Gastrocnemius medialis (tissue), 4 donors: ENCODE measurements at regions not wholly inside any gene's neighbourhood (a gene's known extent, or its start where the extent isn't known, plus 50 kb on each side); places are given as distances from the start of the nearest gene placed in this dataset.

Source experiments
- ATAC-seq, 2 donors: fragments of 150-250 bp; one replicate each; pipeline ENCODE4 v1.9.1; 2016
- DNase-seq, 2 donors: peaks; one replicate each; pipeline ENCODE4 v3.0.0-alpha.2; 2019
- H3K27ac ChIP-seq, 4 donors: fragments of 200-600 bp; sonication (generic); 1 replicate in 1 of 4; 2 replicates in 3 of 4; pipeline ENCODE4 v1.5.1; 2016 to 2018; ENCODE audit warnings: mild to moderate bottlenecking in 2 of 4, moderate library complexity in 1 of 4
- H3K27me3 ChIP-seq, 3 donors: fragments of 200-600 bp; sonication (generic) in 2 of 3; 1 replicate in 1 of 3; 2 replicates in 2 of 3; pipeline versions ENCODE4 v1.5.1 to v1.6.0; 2016 to 2019; ENCODE audit warnings: mild to moderate bottlenecking in 1 of 3, moderate library complexity in 1 of 3
- H3K36me3 ChIP-seq, 2 donors: fragments of 200-600 bp; sonication (generic) in 1 of 2; one replicate each; pipeline ENCODE4 v1.5.1; 2017 to 2018
- H3K4me1 ChIP-seq, 2 donors: fragments of 200-600 bp; sonication (generic) in 1 of 2; one replicate each; pipeline ENCODE4 v1.5.1; 2016 to 2017; ENCODE audit warnings: mild to moderate bottlenecking in 2 of 2
- H3K4me3 ChIP-seq, 4 donors: fragments of 200-600 bp; sonication (generic) in 3 of 4; 1 replicate in 1 of 4; 2 replicates in 3 of 4; pipeline ENCODE4 v1.5.1; 2016 to 2019; ENCODE audit warnings: mild to moderate bottlenecking in 2 of 4
- H3K9me3 ChIP-seq, 3 donors: fragments of 200-600 bp; sonication (generic) in 2 of 3; 1 replicate in 1 of 3; 2 replicates in 2 of 3; pipeline ENCODE4 v1.5.1; 2016 to 2019
- CTCF ChIP-seq, 5 experiments: fragments of 450-650 bp in 3 of 5; fragments of 200-600 bp in 2 of 5; sonication (generic) in 2 of 5; IDR thresholded peaks in 4 of 5; conservative IDR thresholded peaks in 1 of 5; 1 replicate in 4 of 5; 2 replicates in 1 of 5; pipeline ENCODE4 v1.5.1; 2016 to 2019; ENCODE audit warnings: antibody characterized with exemption in 5 of 5, mild to moderate bottlenecking in 3 of 5, moderate library complexity in 3 of 5
- POLR2A ChIP-seq, 2 donors: fragments of 450-650 bp; IDR thresholded peaks; one replicate each; pipeline ENCODE4 v1.6.1; 2017; ENCODE audit warnings: antibody characterized with exemption in 2 of 2, mild to moderate bottlenecking in 2 of 2, moderate library complexity in 2 of 2
- in situ Hi-C, 4 donors: fragments of 200-750 bp; cut with MboI; loops; one replicate each; pipeline versions ENCODE4 v1.15.0 to v1.8.0; 2017; ENCODE audit warnings: low sequenced_read_pairs in 4 of 4
- intact Hi-C: fragments of 100-400 bp; cut with DNase I; formaldehyde crosslinking; loops from one replicate; pipeline ENCODE4 v1.15.1; 2023; ENCODE audit warnings: low total_unique reads

GRCh38 chr17:63029541-63029940 lies 63.5 kb downstream of the TANC2 start:
- ATAC-seq = no peak
- Histone ChIP-seq H3K9me3 (no peaks in the 10 kb centered on the region), H3K27ac (no peak overlapping the region), H3K27me3 (no peaks in the 10 kb centered on the region), H3K4me1 (no peaks in the 10 kb centered on the region), H3K36me3 (no peaks in the 10 kb centered on the region), H3K4me3 (no peak overlapping the region)
- DNase-seq = no peak
- in situ Hi-C loops = no loop called here
- intact Hi-C loops = no loop called here
- TF ChIP-seq CTCF (IDR thresholded peaks at IDR 0.05 in 4 of 5, conservative IDR thresholded peaks at IDR 0.05 in 1 of 5) (no peak), POLR2A (IDR thresholded peaks at IDR 0.05) (no peak)

DNA sequence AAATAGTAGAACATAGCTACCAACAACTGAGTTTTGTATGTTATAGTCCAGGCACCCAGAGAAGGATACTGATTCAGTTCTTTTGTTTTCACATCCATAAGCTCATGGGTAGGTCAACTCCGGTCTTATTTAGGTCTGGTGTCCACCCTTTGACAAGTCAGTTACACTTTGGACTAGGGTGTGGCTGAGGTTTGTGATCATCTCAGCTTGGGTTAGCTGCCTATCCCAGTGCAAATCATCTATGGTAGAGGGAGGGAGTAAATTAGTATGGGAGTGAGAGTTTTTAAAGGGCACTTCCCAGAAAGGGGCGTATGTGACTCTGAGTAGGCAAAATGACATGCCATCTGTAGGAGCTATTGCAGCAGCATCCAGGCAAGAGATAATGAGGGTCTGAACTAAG lies 66.1 kb downstream of the TANC2 start:
- no peaks in the 10 kb centered on the region for H3K36me3 ChIP-seq
- H3K27ac ChIP-seq = no peak overlapping the region
- no peak for DNase-seq
- no peak overlapping the region for H3K4me3 ChIP-seq
- no peaks in the 10 kb centered on the region for H3K4me1 ChIP-seq
- intact Hi-C loops = no loop called here
- in situ Hi-C loops = no loop called here
- H3K27me3 ChIP-seq = no peaks in the 10 kb centered on the region
- ATAC-seq = no peak
- H3K9me3 ChIP-seq = no peaks in the 10 kb centered on the region
- no peak for TF ChIP-seq POLR2A (IDR thresholded peaks at IDR 0.05)
- no peak for TF ChIP-seq CTCF (IDR thresholded peaks at IDR 0.05 in 4 of 5, conservative IDR thresholded peaks at IDR 0.05 in 1 of 5)

- H3K4me1 ChIP-seq = no peaks in the 10 kb centered on the region
- no peak overlapping the region for H3K27ac ChIP-seq
- no peak overlapping the region for H3K4me3 ChIP-seq
- in situ Hi-C loops (no loop called here), intact Hi-C loops (no loop called here)
- TF ChIP-seq POLR2A (IDR thresholded peaks at IDR 0.05) (no peak), CTCF (IDR thresholded peaks at IDR 0.05 in 4 of 5, conservative IDR thresholded peaks at IDR 0.05 in 1 of 5) (no peak)
- no peaks in the 10 kb centered on the region for H3K27me3 ChIP-seq
- no peaks in the 10 kb centered on the region for H3K9me3 ChIP-seq
- no peaks in the 10 kb centered on the region for H3K36me3 ChIP-seq
- DNase-seq (no peak), ATAC-seq (no peak)
Measured at GRCh38 chr17:63033142-63033541, 67.1 kb downstream of the TANC2 start.

DNA sequence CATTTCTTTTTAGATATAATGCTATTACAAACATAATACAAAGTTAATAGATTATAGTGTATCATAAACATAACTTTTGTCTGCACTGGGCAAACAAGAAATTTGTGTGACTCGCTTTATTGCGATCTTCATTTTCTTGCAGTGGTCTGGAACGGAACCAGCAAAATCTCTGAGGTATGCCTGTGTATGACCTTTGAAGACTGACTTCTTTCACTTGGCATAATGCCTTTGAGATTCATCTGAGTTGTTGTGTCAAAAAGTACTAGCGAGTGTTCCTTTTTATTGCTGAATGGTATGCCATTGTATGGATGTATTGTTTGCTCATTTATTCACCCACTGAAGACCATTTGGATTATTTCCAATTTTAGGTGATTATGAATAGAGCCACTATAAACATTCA lies 69.2 kb downstream of the TANC2 start:
- H3K4me3 ChIP-seq = no peak overlapping the region
- no peaks in the 10 kb centered on the region for H3K4me1 ChIP-seq
- no peaks in the 10 kb centered on the region for H3K36me3 ChIP-seq
- DNase-seq (no peak), ATAC-seq (no peak)
- in situ Hi-C loops = no loop called here
- no peak overlapping the region for H3K27ac ChIP-seq
- intact Hi-C loops = no loop called here
- H3K9me3 ChIP-seq = no peaks in the 10 kb centered on the region
- no peak for TF ChIP-seq CTCF (IDR thresholded peaks at IDR 0.05 in 4 of 5, conservative IDR thresholded peaks at IDR 0.05 in 1 of 5)
- no peaks in the 10 kb centered on the region for H3K27me3 ChIP-seq

DNA sequence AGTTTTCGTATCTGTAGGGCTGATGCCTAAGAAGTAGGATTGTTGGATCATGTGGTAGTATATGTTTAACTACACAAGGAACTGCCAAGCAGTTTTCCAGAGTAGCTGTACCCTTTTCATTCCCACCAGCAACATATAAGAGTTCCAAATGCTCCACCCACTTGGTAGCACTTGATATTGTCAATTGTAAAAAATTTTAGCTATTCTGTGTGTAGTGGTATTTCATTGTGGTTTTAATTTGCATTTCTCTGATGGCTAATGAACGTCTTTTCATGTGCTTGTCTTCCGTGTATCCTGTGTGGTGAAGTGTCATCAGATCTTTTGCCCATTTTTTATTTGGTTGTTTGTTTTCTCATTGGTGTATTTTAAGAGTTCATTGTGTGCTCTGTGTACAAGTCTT lies 69.7 kb downstream of the TANC2 start:
- ATAC-seq (no peak), DNase-seq (no peak)
- no peak for TF ChIP-seq CTCF (IDR thresholded peaks at IDR 0.05 in 4 of 5, conservative IDR thresholded peaks at IDR 0.05 in 1 of 5)
- no peak for TF ChIP-seq POLR2A (IDR thresholded peaks at IDR 0.05)
- Histone ChIP-seq H3K4me3 (no peak overlapping the region), H3K27ac (no peak overlapping the region), H3K27me3 (no peaks in the 10 kb centered on the region), H3K4me1 (no peaks in the 10 kb centered on the region), H3K36me3 (no peaks in the 10 kb centered on the region), H3K9me3 (no peaks in the 10 kb centered on the region)
- in situ Hi-C loops (no loop called here), intact Hi-C loops (no loop called here)
